Astrocyte (in vitro differentiated cells and primary cell): ENCODE measurements at regions not wholly inside any gene's neighbourhood (a gene's known extent, or its start where the extent isn't known, plus 50 kb on each side); places are given as distances from the start of the nearest gene placed in this dataset.

Experiments used
- CTCF ChIP-seq: IDR thresholded peaks from 2 replicates; pipeline ENCODE4 v1.5.1; 2011; ENCODE audit warnings: low read depth, mild to moderate bottlenecking, inconsistent platforms, low read length, moderate library complexity; ENCODE audit not compliant: insufficient read depth
- EZH2 ChIP-seq: IDR thresholded peaks from 2 replicates; pipeline ENCODE4 v1.6.1; 2012; ENCODE audit warnings: mild to moderate bottlenecking, low read length, inconsistent platforms; ENCODE audit not compliant: insufficient read depth

- no peak for TF ChIP-seq CTCF
- TF ChIP-seq EZH2: no peak
Measured at GRCh38 chr13:31870511-31870910, 131.2 kb downstream of the RXFP2 start.
